Fibroblast of lung (primary cell): ENCODE measurements at regions not wholly inside any gene's neighbourhood (a gene's known extent, or its start where the extent isn't known, plus 50 kb on each side); places are given as distances from the start of the nearest gene placed in this dataset.

ENCODE experiments used
- DNase-seq, 2 donors: peaks; one replicate each; pipeline versions ENCODE4 v3.0.0 to v3.0.0-alpha.2; 2010; ENCODE audit warnings: low read depth in 2 of 2
- H2AFZ ChIP-seq: 2 replicates; pipeline ENCODE4 v1.5.1; 2012; ENCODE audit warnings: low read length, control low read depth, inconsistent platforms
- H3K27ac ChIP-seq: 2 replicates; pipeline ENCODE4 v1.5.1; 2011; ENCODE audit warnings: low read length, control low read depth; ENCODE audit not compliant: insufficient read depth
- H3K27me3 ChIP-seq: 2 replicates; pipeline ENCODE4 v1.5.1; 2011; ENCODE audit warnings: mild to moderate bottlenecking, low read length; ENCODE audit not compliant: control insufficient read depth, insufficient read depth
- H3K36me3 ChIP-seq: 2 replicates; pipeline ENCODE4 v1.5.1; 2011; ENCODE audit warnings: low read length; ENCODE audit not compliant: control insufficient read depth, insufficient read depth
- H3K4me1 ChIP-seq: 2 replicates; pipeline ENCODE4 v1.5.1; 2011; ENCODE audit warnings: low read length; ENCODE audit not compliant: control insufficient read depth, insufficient read depth; ENCODE audit errors: extremely low read depth
- H3K4me2 ChIP-seq: 2 replicates; pipeline ENCODE4 v1.5.1; 2011; ENCODE audit warnings: low read length, control low read depth; ENCODE audit not compliant: insufficient read depth; ENCODE audit errors: extremely low read depth
- H3K4me3 ChIP-seq, 4 experiments: fragments of 200-600 bp in 1 of 4; sonication (generic) in 1 of 4; replicated peaks in 1 of 4; 2 replicates each; pipeline ENCODE4 v1.5.1; 2011 to 2016; ENCODE audit warnings: low read length in 4 of 4, low read depth in 3 of 4, mild to moderate bottlenecking in 3 of 4, control low read depth in 2 of 4, inconsistent platforms in 1 of 4, mixed read lengths in 1 of 4; ENCODE audit not compliant: insufficient read depth in 1 of 4; ENCODE audit errors: control extremely low read depth in 1 of 4
- H3K79me2 ChIP-seq: 2 replicates; pipeline ENCODE4 v1.5.1; 2012; ENCODE audit warnings: mild to moderate bottlenecking, low read length, inconsistent platforms; ENCODE audit not compliant: control insufficient read depth, insufficient read depth
- H3K9ac ChIP-seq: 2 replicates; pipeline ENCODE4 v1.5.1; 2011; ENCODE audit warnings: mild to moderate bottlenecking, low read length, control low read depth; ENCODE audit not compliant: insufficient read depth
- H3K9me3 ChIP-seq: 2 replicates; pipeline ENCODE4 v1.5.1; 2012; ENCODE audit warnings: low read depth, low read length; ENCODE audit not compliant: control insufficient read depth, insufficient read depth
- H4K20me1 ChIP-seq: 2 replicates; pipeline ENCODE4 v1.5.1; 2011; ENCODE audit warnings: low read length; ENCODE audit not compliant: control insufficient read depth, insufficient read depth; ENCODE audit errors: extremely low read depth
- EZH2 ChIP-seq: IDR thresholded peaks from 2 replicates; pipeline ENCODE4 v1.5.1; 2012; ENCODE audit warnings: low read length, control low read depth, mild to moderate bottlenecking; ENCODE audit errors: missing control alignments
- TF ChIP-seq, protein P1 (sequence below), 2 donors: IDR thresholded peaks in 1 of 2; conservative IDR thresholded peaks in 1 of 2; 1 replicate in 1 of 2; 2 replicates in 1 of 2; pipeline ENCODE4 v1.5.1; 2011 to 2012; ENCODE audit warnings: low read length in 2 of 2, control low read depth in 1 of 2, inconsistent platforms in 1 of 2, low read depth in 1 of 2, mild to moderate bottlenecking in 1 of 2

DNA sequence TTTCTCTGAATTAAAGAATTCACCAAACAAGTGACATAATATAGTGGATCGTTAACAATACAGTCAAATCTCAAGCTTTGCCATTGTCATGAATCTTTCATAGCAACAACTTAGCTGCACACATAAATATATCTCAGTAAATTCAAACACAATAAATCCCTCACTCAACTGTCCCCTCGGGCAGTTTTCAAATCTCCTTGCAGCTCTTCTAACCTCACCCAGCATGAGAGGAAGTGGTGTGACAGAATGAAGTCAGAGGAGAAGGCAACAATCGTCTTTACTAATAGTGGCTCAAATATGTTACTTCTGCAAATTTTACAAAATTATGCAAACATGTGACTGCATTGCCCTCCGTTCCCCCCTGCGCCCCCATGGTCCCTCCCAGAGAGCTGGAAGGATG lies 148.2 kb downstream of the RAP2A start:
- Histone ChIP-seq H3K9ac (no peak overlapping the region), H3K4me2 (no peak overlapping the region), H3K27ac (no peak overlapping the region), H3K79me2 (no peaks in the 10 kb centered on the region), H3K4me1 (no peaks in the 10 kb centered on the region), H3K27me3 (no peaks in the 10 kb centered on the region), H4K20me1 (no peaks in the 10 kb centered on the region), H3K4me3 (no peak overlapping the region), H3K36me3 (no peaks in the 10 kb centered on the region), H2AFZ (no peak overlapping the region), H3K9me3 (no peaks in the 10 kb centered on the region)
- TF ChIP-seq, protein P1, sequence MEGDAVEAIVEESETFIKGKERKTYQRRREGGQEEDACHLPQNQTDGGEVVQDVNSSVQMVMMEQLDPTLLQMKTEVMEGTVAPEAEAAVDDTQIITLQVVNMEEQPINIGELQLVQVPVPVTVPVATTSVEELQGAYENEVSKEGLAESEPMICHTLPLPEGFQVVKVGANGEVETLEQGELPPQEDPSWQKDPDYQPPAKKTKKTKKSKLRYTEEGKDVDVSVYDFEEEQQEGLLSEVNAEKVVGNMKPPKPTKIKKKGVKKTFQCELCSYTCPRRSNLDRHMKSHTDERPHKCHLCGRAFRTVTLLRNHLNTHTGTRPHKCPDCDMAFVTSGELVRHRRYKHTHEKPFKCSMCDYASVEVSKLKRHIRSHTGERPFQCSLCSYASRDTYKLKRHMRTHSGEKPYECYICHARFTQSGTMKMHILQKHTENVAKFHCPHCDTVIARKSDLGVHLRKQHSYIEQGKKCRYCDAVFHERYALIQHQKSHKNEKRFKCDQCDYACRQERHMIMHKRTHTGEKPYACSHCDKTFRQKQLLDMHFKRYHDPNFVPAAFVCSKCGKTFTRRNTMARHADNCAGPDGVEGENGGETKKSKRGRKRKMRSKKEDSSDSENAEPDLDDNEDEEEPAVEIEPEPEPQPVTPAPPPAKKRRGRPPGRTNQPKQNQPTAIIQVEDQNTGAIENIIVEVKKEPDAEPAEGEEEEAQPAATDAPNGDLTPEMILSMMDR (conservative IDR thresholded peaks at IDR 0.05 in 1 of 2, IDR thresholded peaks at IDR 0.05 in 1 of 2; ENCODE audit: low read depth in 1 of 2, low read length in 2 of 2): no peak
- TF ChIP-seq EZH2: no peak
- no peak for DNase-seq

DNA sequence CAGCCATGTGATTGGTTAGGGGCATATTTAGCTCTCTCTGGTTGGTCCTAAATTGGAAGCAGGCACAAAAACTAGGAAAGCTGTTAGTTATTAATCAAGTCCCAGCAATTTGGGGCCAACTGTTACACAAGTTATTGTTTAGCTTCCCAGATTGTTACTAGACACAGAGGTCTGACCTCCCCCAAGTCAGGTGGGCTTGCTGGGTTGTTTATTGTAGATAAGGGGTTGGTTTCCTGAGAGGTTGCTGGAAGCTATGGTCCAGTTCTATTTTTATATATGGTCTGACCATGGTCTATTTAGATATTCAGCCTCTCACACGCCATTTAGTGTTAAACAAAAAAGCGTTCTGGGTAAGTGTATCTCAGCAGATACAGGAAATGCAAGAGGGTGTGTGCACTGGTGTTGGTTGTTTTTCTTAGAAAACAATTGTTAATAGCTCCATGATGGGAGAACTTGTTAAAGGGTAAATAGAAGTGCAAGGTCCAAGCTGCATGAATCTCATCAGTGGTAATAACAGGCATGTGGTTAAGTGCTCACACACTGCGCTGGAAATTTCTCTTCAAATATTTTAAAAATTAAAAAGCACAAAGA lies 150.0 kb downstream of the RAP2A start:
- Histone ChIP-seq H3K9ac (no peak overlapping the region), H2AFZ (no peak overlapping the region), H3K79me2 (no peaks in the 10 kb centered on the region), H3K4me1 (no peaks in the 10 kb centered on the region), H4K20me1 (no peaks in the 10 kb centered on the region), H3K36me3 (no peaks in the 10 kb centered on the region), H3K27ac (no peak overlapping the region), H3K4me2 (no peak overlapping the region), H3K4me3 (no peak overlapping the region), H3K9me3 (no peaks in the 10 kb centered on the region), H3K27me3 (no peaks in the 10 kb centered on the region)
- no peak for TF ChIP-seq EZH2
- TF ChIP-seq, protein P1 (conservative IDR thresholded peaks at IDR 0.05 in 1 of 2, IDR thresholded peaks at IDR 0.05 in 1 of 2; ENCODE audit: low read depth in 1 of 2, low read length in 2 of 2): no peak
- no peak for DNase-seq

GRCh38 chr13:97586941-97587340 lies 153.0 kb downstream of the RAP2A start:
- Histone ChIP-seq H3K4me1 (no peaks in the 10 kb centered on the region), H3K36me3 (no peaks in the 10 kb centered on the region), H3K9ac (no peak overlapping the region), H3K4me2 (no peak overlapping the region), H2AFZ (no peak overlapping the region), H4K20me1 (no peaks in the 10 kb centered on the region), H3K4me3 (no peak overlapping the region), H3K27ac (no peak overlapping the region), H3K9me3 (no peaks in the 10 kb centered on the region), H3K27me3 (no peaks in the 10 kb centered on the region), H3K79me2 (no peaks in the 10 kb centered on the region)
- no peak for DNase-seq
- TF ChIP-seq, protein P1 (conservative IDR thresholded peaks at IDR 0.05 in 1 of 2, IDR thresholded peaks at IDR 0.05 in 1 of 2; ENCODE audit: low read depth in 1 of 2, low read length in 2 of 2): no peak
- TF ChIP-seq EZH2: no peak
